HepG2 (cell line): ENCODE measurements at regions not wholly inside any gene's neighbourhood (a gene's known extent, or its start where the extent isn't known, plus 50 kb on each side); places are given as distances from the start of the nearest gene placed in this dataset.

Experiments
- ATAC-seq: fragments of 200-7000 bp; cut with Tn5 transposase; 3 replicates; pipeline ENCODE4 v1.9.1; 2020; ENCODE audit warnings: mild to moderate bottlenecking, moderate library complexity
- BruUV-seq: library from RNA; stranded (reverse); fragments of 400-500 nt; replicated peaks from 2 replicates; lab custom pipeline; 2021; lab: Mats Ljungman, UMichigan
- CTCF ChIA-PET: fragments of 300-600 bp; formaldehyde crosslinking; extraction: SDS; loops from one replicate; lab custom pipeline; 2021; ENCODE audit warnings: low total read pairs, inconsistent platforms, low intra/inter-chr PET ratio; lab: Yijun Ruan, JAX
- POLR2A ChIA-PET: fragments of 350-600 bp; sonication (Branson Sonifier 250); formaldehyde crosslinking; loops from one replicate; lab custom pipeline; 2020; ENCODE audit warnings: antibody characterized with exemption, inconsistent platforms; lab: Yijun Ruan, JAX
- DNase-seq: peaks from one replicate; pipeline ENCODE4 v3.0.0-alpha.2; 2015; ENCODE audit warnings: low spot score
- FAIRE-seq: peaks from 3 replicates; lab custom pipeline; 2011; peaks lifted over from hg19 to GRCh38; lab: Jason Lieb, UNC
- H2AFZ ChIP-seq: one replicate; pipeline ENCODE4 v1.6.1; 2011; ENCODE audit warnings: low read length, inconsistent platforms
- H3K27ac ChIP-seq: fragments of 300-600 bp; 3 replicates; pipeline ENCODE4 v1.8.0; 2011; ENCODE audit warnings: mixed run types, mild to moderate bottlenecking, mixed read lengths, low read length, inconsistent platforms; ENCODE audit not compliant: insufficient read depth; ENCODE audit errors: extremely low read length
- H3K27me3 ChIP-seq, 2 experiments: fragments of 200-600 bp in 1 of 2; 2 replicates in 1 of 2; 3 replicates in 1 of 2; pipeline versions ENCODE4 v1.6.0 to v1.8.0; 2011; ENCODE audit warnings: low read length in 2 of 2, mild to moderate bottlenecking in 2 of 2, moderate library complexity in 2 of 2, inconsistent platforms in 1 of 2; ENCODE audit not compliant: insufficient read depth in 2 of 2, control insufficient read depth in 1 of 2
- H3K36me3 ChIP-seq, 2 experiments: fragments of 200-600 bp in 1 of 2; replicated peaks in 1 of 2; 2 replicates in 1 of 2; 3 replicates in 1 of 2; pipeline versions ENCODE4 v1.5.1 to v1.8.0; 2011; ENCODE audit warnings: low read length in 2 of 2, inconsistent platforms in 1 of 2; ENCODE audit not compliant: insufficient read depth in 2 of 2, control insufficient read depth in 1 of 2
- H3K4me1 ChIP-seq: 2 replicates; pipeline ENCODE4 v1.5.1; 2012; ENCODE audit warnings: low read length, inconsistent platforms; ENCODE audit not compliant: insufficient read depth
- H3K4me2 ChIP-seq: 2 replicates; pipeline ENCODE4 v1.6.0; 2011; ENCODE audit warnings: low read depth, low read length, inconsistent platforms
- H3K4me3 ChIP-seq, 3 experiments: fragments of 200-600 bp in 1 of 3; sonication (generic), shearing (Covaris generic) in 1 of 3; replicated peaks in 1 of 3; 2 replicates each; pipeline ENCODE4 v1.5.1; 2011 to 2016; ENCODE audit warnings: low read length in 3 of 3, inconsistent platforms in 2 of 3, low read depth in 2 of 3, mild to moderate bottlenecking in 2 of 3, control low read depth in 1 of 3, mixed read lengths in 1 of 3; ENCODE audit not compliant: insufficient read depth in 1 of 3
- H3K79me2 ChIP-seq: one replicate; pipeline ENCODE4 v1.6.1; 2011; ENCODE audit warnings: low read length, inconsistent platforms; ENCODE audit not compliant: insufficient read depth
- H3K9ac ChIP-seq: 2 replicates; pipeline ENCODE4 v1.6.0; 2011; ENCODE audit warnings: mild to moderate bottlenecking, low read depth, low read length, inconsistent platforms; ENCODE audit not compliant: insufficient read depth
- H3K9me3 ChIP-seq: 2 replicates; pipeline ENCODE4 v1.5.1; 2012; ENCODE audit warnings: mild to moderate bottlenecking, low read length
- H4K20me1 ChIP-seq: 2 replicates; pipeline ENCODE4 v1.6.0; 2011; ENCODE audit warnings: inconsistent platforms, mild to moderate bottlenecking, low read length, moderate library complexity; ENCODE audit not compliant: insufficient read depth
- KDM4B ChIP-seq: sonication (generic); formaldehyde crosslinking; IDR thresholded peaks from 2 replicates; pipeline ENCODE4 v1.4.0; 2020; ENCODE audit warnings: missing genetic modification reagents
- KLF13 ChIP-seq: sonication (generic); formaldehyde crosslinking; IDR thresholded peaks from 2 replicates; pipeline ENCODE4 v1.4.0; 2020; ENCODE audit warnings: mild to moderate bottlenecking, missing genetic modification reagents
- KMT2A ChIP-seq: sonication (generic); formaldehyde crosslinking; IDR thresholded peaks from 2 replicates; pipeline ENCODE4 v1.4.0; 2020; ENCODE audit warnings: missing genetic modification reagents
- PAX8 ChIP-seq: sonication (generic); formaldehyde crosslinking; IDR thresholded peaks from 2 replicates; pipeline ENCODE4 v1.8.0; 2022; ENCODE audit warnings: mild to moderate bottlenecking, missing genetic modification reagents, borderline replicate concordance
- RBM39 ChIP-seq: fragments of 200-400 bp; formaldehyde crosslinking; IDR thresholded peaks from one replicate; pipeline ENCODE4 v1.6.1; 2018; ENCODE audit warnings: antibody characterized with exemption, mild to moderate bottlenecking, low read depth, low read length; ENCODE audit not compliant: poor library complexity, severe bottlenecking
- YEATS2 ChIP-seq: sonication (generic); formaldehyde crosslinking; IDR thresholded peaks from 2 replicates; pipeline ENCODE4 v1.4.0; 2020; ENCODE audit warnings: missing genetic modification reagents, borderline replicate concordance
- ZNF501 ChIP-seq: sonication (generic); formaldehyde crosslinking; IDR thresholded peaks from 2 replicates; pipeline ENCODE4 v1.5.1; 2020; ENCODE audit warnings: mild to moderate bottlenecking, moderate library complexity, missing genetic modification reagents
- in situ Hi-C: cut with HindIII; loops from 2 replicates; pipeline ENCODE4 v1.10.0; 2017; ENCODE audit warnings: low pct_unique_long_range_greater_than_20kb; ENCODE audit not compliant: extremely low pct_ligation_motif_present
- intact Hi-C: fragments of 100-400 bp; cut with micrococcal nuclease; formaldehyde crosslinking; loops from one replicate; pipeline ENCODE4 v1.10.0; 2022; ENCODE audit not compliant: unreplicated experiment
- TF ChIP-seq, protein P1 (sequence below): sonication (generic); formaldehyde crosslinking; IDR thresholded peaks from 2 replicates; pipeline ENCODE4 v1.8.0; 2022; ENCODE audit warnings: mild to moderate bottlenecking, missing genetic modification reagents; ENCODE audit not compliant: insufficient replicate concordance
- TF ChIP-seq, protein P2 (sequence below): sonication (generic); formaldehyde crosslinking; IDR thresholded peaks from 2 replicates; pipeline ENCODE4 v1.4.0; 2020; ENCODE audit warnings: mild to moderate bottlenecking, missing genetic modification reagents, borderline replicate concordance
- TF ChIP-seq, protein P3 (sequence below): IDR thresholded peaks from 2 replicates; pipeline ENCODE4 v1.6.1; 2016; ENCODE audit warnings: missing compliant biosample characterization, missing genetic modification reagents, borderline replicate concordance

DNA sequence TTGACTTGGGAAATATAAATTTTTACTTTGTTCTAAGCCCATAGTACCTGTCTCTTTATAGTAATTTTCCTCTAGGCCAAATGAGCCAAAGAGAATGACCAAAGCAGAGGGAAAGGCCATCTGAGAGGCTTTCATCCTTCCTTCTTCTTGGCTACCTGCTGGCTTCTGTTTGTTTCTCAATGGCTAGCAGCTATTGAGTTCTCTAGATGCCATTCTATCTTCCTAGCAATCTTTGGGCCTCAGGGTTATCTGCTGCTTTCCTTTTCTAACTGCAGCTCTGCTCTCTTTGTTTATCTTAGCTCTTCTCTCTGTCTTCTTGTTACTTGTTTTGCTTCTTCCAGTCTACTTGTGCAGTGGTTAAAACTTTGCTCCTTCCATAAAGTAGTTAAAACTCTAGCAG lies 601.1 kb upstream of the NRXN1 start:
- intact Hi-C loops: no loop called here
- Histone ChIP-seq H3K4me3 (no peak overlapping the region), H4K20me1 (no peaks in the 10 kb centered on the region), H3K9me3 (peaks cover 58% of the 10 kb centered on the region), H3K27me3 (no peaks in the 10 kb centered on the region), H3K36me3 (no peaks in the 10 kb centered on the region), H3K4me2 (no peak overlapping the region), H3K9ac (no peak overlapping the region), H3K27ac (no peak overlapping the region), H2AFZ (no peak overlapping the region), H3K4me1 (no peaks in the 10 kb centered on the region), H3K79me2 (no peaks in the 10 kb centered on the region)
- no peak for FAIRE-seq
- POLR2A ChIA-PET: no interaction called here
- CTCF ChIA-PET: no interaction called here
- TF ChIP-seq, protein P1, sequence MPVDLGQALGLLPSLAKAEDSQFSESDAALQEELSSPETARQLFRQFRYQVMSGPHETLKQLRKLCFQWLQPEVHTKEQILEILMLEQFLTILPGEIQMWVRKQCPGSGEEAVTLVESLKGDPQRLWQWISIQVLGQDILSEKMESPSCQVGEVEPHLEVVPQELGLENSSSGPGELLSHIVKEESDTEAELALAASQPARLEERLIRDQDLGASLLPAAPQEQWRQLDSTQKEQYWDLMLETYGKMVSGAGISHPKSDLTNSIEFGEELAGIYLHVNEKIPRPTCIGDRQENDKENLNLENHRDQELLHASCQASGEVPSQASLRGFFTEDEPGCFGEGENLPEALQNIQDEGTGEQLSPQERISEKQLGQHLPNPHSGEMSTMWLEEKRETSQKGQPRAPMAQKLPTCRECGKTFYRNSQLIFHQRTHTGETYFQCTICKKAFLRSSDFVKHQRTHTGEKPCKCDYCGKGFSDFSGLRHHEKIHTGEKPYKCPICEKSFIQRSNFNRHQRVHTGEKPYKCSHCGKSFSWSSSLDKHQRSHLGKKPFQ: no peak
- no peak for TF ChIP-seq PAX8 (CRISPR knock-in tag)
- no peak for TF ChIP-seq ZNF501 (CRISPR knock-in tag)
- TF ChIP-seq RBM39: no peak
- TF ChIP-seq, protein P2, sequence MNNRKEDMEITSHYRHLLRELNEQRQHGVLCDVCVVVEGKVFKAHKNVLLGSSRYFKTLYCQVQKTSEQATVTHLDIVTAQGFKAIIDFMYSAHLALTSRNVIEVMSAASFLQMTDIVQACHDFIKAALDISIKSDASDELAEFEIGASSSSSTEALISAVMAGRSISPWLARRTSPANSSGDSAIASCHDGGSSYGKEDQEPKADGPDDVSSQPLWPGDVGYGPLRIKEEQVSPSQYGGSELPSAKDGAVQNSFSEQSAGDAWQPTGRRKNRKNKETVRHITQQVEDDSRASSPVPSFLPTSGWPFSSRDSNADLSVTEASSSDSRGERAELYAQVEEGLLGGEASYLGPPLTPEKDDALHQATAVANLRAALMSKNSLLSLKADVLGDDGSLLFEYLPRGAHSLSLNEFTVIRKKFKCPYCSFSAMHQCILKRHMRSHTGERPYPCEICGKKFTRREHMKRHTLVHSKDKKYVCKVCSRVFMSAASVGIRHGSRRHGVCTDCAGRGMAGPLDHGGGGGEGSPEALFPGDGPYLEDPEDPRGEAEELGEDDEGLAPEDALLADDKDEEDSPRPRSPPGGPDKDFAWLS: no peak
- no peak for TF ChIP-seq KMT2A (CRISPR knock-in tag)
- no peak for TF ChIP-seq YEATS2 (CRISPR knock-in tag)
- TF ChIP-seq KDM4B (CRISPR knock-in tag): no peak
- no peak for TF ChIP-seq KLF13
- TF ChIP-seq, protein P3, sequence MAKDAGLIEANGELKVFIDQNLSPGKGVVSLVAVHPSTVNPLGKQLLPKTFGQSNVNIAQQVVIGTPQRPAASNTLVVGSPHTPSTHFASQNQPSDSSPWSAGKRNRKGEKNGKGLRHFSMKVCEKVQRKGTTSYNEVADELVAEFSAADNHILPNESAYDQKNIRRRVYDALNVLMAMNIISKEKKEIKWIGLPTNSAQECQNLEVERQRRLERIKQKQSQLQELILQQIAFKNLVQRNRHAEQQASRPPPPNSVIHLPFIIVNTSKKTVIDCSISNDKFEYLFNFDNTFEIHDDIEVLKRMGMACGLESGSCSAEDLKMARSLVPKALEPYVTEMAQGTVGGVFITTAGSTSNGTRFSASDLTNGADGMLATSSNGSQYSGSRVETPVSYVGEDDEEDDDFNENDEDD (CRISPR knock-in tag): no peak
- ATAC-seq: no peak
- no peak for DNase-seq
- in situ Hi-C loops: no loop called here
- BruUV-seq: no TSS peak
